GDM1 (cell line): ENCODE measurements at regions not wholly inside any gene's neighbourhood (a gene's known extent, or its start where the extent isn't known, plus 50 kb on each side); places are given as distances from the start of the nearest gene placed in this dataset.

Experiments
- DNase-seq: peaks from one replicate; lab custom pipeline; 2025; lab: John Stamatoyannopoulos, UW

DNA sequence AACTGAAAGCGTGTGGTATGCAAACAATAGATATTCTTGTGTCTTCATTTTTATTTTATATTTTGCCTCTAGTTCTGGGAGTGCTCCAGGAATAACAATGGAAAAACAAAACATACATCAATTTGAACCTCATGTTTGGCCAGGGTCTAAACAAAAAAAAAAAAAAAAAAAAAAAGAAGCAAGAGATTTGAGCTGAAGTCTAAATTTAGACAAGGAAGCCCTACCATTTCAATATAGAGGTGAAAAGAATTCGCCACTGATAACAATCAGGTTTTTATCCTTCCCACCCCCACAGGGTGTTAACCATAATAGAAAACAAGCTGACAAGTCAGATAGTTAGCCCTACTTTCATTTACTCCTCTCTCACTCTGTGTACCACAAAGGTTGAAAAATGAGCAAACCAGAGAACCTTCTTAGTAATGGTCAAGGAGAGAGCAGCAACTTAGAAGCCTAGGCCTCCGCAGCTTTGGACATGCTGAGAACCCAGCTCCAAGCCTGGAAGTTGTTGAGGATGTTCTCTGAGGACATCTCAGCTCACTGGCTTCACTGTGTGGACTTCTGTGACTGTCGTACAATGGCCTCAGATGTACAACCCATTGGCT lies 118.2 kb upstream of the HMHB1 start:
- no peak for DNase-seq

DNA sequence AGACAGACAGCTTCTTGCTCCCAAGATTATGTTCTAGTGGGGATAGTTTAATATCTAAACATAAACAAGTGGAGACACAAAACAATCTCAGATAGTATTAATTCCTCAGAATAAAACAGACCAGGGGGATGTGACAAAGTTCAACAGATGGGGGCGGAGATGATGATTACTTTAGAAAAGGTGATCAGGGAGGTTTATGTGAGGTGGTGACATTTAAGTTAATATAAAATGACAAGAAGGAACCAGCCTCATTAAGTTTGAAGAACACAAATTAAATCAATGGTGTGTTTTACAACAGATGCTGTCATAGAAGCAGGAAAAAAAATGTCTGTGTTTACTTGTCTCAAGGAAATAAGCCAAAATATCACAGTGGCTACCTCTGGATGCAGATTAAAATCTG lies 119.6 kb upstream of the HMHB1 start:
- no peak for DNase-seq

DNA sequence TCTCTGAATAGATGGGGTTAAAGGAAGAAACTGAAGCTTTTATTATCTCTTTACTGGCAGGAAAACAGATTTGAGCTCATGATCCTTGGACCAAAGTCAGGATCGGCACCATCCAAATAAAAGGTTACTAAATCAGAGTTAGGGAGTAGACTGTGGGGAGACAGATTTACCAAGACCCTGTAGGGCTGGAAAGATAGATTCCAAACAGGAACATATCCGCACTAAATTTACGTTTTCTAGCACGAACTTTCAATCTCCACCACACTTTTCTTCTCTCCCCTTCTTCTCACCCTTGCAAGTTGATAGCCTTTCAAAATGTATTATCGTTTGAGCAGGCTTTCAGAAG lies 120.0 kb upstream of the HMHB1 start:
- no peak for DNase-seq

DNA sequence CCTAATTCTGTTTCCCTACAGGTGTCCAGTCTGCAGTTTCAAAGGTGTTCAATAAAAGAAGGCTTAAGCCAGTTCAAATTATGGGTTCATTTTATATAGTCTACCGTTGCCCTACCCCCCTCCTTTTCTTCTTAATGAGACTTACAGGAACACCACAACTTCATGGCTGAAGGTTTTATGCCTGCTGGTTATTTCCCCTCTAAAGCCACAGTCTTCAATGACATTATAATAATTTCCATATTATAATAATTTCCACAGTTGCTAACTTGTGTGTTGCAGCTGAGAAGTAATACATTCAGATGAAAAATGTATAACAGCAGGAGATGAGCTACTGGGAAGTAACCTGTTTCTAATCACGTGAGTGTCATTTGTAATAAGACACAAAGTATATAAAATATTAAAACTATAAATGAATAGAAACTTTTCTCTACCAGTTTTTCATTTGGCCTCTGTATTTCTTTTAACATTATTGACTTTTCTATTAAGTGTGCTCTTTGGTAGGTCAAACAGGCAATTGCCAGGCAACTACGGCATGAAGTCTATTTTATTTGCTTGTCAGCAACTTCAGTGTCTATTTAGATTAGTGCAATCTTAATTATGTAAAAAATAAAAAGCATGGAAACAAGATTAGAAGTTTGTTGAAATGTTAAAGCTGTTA lies 120.5 kb upstream of the HMHB1 start:
- DNase-seq: no peak

DNA sequence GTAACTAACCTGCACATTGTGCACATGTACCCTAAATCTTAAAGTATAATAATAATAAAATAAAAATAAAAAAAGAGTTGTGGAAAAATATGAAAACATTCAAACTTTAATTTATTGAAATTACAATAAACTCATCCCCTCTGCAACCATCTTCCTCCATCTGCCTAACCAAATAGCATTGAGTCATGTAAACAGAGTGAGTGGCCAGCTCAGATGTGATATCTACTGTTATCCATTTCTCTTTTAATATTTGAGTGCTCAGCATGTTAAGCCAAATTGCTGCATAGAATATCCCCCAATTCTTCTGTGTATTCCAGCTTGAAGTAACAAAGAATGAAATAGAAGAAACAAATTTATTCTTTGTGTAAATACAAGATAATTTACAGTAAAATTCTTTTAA lies 124.4 kb upstream of the HMHB1 start:
- no peak for DNase-seq

DNA sequence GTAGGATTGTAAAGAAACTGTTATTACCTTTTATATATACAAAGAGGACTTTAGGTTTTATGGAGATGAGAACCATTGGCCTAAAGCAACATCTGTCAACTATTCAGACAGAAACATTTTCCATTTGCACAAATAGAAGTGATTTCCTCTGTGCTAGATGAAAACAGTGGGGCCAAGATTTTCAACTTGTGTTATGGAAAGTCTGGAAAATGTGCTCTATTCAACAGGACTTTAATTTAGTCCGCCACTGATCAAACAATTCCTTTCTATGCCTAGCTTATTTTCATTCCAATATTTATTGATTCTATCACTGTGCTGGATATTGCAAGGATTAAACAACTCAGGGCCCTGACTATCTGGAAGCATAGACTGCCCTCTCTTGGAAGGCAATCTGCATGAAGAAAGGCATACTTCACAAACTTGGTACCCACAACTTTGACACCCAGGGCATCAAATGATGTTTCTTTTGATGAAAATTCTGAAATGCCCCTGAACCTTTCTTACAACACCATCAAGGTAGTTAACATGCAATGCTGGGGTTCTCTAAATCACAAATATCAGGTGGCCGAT lies 126.6 kb upstream of the HMHB1 start:
- no peak for DNase-seq

DNA sequence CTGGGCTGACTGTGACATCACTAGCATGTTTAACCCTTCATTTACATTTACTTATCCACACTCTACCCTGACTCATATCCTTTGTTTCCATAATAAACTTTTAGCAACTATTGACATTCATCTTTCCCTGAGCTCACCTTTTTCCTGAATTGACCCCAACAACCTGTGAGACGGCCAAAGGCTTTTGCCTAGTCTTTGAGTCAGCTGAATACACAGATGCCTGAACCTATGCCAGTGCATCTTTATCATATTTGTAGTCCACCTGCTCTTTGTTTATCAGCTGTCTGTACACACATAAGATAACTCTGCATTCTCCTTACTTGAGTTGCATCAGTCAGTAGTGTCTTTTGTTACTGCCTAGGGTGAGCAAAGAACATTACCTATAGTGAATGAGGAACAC lies 128.5 kb upstream of the HMHB1 start:
- DNase-seq: no peak

DNA sequence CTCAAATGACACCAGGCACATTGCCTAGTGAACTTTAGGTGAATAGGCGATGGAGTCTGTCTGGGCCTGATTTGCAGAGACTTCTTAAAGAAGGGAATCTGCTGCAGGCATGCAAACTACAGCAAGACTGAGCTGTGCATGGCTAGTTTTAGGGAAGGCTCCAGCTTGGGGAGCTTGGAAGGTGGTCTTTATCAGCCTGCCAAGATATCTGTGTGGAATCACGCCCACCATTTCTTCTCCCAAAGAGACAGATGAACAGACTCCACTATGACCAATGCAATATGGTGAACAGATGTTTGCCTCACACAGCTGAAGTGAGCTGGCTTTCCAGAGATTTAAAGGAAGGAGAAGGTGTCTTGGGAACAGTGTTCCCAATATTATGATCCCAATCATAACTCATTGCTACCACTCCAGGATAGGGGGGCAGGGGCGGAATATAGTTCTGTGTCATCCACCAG lies 129.0 kb upstream of the HMHB1 start:
- no peak for DNase-seq

DNA sequence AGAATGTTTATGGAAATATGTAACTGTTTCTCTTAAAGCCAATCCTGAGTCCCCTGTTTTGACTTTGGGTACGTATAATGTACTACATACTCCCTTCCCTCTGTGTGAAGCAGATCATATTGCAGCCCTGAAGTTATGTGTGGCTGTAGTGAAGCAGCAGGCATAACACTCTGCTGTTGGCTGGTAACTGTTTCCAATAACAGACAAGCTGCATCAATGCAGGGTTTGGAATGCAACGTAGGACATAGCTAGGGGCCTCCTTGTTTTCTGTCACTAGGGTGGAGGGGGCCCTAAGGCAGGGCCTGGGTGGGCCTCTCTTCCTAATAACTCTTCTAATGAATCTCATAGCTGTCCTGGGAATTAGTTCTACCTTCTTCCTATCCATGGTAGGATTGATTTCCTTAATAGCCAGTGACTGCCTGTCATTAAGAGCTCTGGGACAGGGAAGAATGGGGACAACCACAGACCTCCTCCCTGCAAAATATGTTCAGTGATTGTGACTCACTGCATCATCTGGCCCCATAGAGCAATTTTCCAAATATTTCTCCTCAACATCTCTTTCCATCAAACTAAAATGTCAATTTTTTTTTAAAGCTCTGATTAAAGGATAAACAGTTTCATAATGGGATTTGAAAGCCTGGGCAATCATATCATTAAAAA lies 129.6 kb upstream of the HMHB1 start:
- no peak for DNase-seq

DNA sequence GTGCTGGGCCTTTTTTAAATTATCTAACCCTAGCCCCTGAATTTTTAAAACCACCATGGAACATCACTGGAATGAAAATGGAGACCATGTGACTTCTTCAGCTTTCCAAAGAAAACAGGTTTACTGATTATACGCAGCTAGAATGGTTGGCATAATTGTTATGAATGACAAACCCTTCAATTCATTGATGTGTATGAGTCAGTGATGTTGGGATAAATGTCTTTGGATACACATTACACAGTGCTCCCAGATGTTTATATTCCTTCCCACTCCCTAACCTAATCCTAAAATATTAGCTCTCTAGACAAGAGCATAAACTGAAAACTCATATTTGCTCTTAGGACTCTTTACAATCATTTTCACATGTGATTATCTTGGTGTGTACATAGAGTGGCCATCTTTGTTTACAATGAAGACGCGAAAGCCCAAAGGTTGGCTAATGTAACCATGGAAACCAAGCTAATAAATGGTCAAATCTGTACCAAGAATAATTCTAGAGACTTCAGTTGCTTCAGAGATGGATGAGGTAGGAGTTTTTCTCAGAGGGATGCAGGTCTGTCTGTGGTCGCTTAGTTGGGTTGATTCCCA lies 131.2 kb upstream of the HMHB1 start:
- DNase-seq: no peak

DNA sequence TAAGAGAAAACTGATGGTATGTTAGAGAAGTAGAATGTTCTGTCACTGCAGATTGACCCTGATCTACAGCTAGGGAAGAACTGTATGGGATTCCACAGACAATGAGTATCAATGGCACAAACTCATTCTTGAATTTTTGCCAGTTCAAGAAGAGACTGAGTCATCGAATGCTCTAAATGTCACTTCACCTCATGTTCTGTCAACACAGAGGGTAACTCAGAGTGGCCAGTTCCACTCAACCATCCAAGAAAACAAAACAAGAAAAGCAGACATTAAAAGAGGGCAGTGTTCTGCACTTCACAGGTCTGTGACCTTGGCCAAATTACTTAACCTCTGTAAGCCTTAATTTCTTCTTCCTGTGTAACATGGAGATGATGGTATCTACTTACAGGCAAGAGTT lies 132.2 kb upstream of the HMHB1 start:
- no peak for DNase-seq

DNA sequence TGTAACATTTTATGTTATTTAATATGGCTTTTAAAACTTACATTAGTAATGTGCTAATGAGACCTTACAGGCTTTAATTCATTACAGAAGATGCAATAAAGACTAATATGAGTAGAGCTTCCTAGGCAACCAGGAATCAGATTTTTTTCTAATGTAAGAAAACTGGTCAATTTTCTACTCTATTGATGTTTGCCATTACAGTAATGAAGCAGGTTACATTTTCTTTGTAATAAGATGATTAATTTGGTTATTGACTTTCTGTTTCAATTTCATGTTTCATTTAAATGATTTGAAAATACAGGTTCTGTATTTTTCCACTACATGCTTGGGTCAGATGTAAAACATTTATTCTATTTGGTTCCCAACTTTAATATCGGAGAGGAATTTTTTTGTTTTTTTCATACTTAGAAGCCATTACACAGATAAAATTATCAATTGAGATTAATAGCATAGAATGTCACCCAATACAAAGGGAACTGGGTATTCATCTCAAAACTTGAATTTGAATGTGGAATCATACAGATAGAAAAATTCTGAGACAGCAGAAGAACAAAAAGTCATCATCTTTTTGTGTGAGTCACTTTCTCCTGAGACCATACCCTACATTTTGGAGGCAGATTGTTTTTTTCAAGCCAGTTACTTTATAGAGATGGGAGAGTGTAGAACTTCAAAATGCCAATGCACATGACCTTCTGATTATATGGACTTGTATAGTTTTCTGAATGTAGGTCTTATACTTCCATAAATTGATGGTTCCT lies 133.6 kb upstream of the HMHB1 start:
- DNase-seq: no peak

DNA sequence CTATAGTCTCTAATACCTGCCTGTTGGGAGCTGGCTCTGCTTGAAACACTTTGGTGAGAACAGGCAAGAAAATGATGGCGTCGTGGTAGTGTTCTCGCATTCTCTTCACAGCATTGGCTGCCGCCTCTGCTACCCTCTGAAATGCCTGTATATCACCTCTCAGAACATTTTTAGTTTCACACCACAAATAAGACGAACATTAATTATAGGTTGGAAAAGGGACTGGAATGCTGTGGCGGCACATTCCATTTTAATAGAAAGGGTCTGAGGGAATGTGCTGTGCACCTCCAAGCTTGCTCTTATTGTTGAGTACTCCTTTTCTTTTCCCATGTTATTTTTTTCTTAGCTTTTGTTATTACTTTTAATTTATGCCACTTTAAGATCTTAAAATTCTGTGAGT lies 134.6 kb upstream of the HMHB1 start:
- no peak for DNase-seq

DNA sequence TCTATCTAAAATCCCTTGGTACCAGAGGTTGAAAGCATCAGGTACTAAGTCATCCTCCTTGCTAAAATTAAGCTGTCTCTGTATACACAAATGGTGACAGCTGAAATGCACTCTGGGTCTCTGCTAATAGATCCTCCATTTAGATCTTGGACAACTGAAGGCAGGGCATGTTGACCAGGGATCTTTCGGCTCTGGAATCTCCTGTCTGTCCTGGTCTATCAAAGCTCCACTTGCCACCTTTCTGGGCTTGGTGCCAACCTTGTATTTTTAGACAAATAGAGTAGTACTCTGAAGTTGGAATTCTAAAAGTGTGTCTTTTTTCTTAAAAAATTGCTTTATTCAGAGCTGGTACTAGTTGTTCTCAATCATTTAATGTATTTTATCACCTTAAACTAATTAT lies 135.2 kb upstream of the HMHB1 start:
- DNase-seq: no peak

DNA sequence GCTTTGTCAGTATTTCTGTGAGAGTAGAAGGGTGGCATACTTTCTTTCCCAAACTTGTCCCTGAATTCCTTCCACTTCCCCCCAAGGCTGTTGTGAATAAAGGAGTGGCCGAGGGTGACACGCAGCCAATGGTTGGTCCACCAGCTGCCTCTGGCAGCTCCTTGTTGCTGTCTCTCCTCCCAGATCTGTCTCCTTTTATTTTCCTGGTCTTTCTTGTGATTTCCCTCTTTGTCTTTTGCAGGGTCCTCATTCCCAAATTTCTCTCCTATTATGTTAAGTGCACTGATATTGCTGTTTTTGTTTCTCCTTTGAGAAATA lies 137.5 kb upstream of the HMHB1 start:
- DNase-seq: no peak

DNA sequence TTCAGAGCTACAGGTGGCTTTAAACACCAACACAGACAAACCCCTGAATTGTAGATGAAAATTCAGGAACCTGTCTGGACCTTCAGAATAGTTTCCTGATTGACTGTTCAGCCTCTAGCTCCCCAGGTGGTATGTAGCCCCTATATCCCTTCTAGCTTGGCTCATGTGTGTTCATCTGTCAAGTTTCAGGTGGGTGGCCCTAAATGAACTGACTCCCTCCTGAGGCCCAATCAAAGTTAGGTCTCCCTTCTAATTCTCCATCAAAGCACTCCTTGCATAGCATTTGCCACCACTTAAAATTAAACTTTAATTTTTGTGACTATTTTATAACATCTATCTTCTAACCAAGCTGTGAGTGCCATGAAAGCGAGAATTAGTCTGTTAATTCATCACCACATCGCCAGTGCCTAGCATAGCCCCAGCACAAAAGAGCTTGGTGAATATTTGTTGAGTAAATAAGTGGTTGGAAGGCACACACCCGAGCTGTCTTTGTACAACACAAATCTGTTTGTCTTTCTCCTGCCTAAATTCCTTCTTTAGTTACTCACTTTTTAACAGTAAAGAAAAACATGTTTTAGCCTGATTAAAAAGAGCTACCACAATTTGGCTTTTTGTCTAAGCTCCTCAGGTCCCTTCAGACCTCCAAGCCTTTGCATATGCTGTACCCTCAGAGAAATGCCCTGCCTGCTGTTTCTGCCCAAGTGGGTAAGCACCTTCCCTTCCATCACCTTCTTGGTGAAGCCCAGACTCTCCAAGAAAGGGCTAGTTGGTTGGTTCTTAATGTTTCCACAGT lies 138.1 kb upstream of the HMHB1 start:
- no peak for DNase-seq

DNA sequence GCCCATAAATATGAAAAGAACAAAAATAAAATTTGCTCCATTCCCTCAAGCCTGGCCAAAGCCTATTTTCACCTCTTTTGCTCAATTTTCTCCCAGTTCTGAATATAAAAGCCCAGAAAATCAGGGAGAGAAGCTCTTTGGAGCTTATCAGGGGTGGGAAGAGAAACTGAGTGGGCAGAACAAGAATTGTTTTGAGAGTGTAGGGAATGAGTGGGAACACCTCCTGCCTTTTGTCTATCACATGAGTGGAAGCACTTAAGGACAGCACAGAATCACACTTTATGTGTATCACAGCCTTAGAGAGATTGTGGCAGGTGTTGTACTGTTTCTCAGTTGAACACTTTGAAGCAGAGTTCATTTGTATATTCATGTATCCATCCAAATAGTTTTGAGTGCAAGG lies 139.2 kb upstream of the HMHB1 start:
- DNase-seq: no peak

DNA sequence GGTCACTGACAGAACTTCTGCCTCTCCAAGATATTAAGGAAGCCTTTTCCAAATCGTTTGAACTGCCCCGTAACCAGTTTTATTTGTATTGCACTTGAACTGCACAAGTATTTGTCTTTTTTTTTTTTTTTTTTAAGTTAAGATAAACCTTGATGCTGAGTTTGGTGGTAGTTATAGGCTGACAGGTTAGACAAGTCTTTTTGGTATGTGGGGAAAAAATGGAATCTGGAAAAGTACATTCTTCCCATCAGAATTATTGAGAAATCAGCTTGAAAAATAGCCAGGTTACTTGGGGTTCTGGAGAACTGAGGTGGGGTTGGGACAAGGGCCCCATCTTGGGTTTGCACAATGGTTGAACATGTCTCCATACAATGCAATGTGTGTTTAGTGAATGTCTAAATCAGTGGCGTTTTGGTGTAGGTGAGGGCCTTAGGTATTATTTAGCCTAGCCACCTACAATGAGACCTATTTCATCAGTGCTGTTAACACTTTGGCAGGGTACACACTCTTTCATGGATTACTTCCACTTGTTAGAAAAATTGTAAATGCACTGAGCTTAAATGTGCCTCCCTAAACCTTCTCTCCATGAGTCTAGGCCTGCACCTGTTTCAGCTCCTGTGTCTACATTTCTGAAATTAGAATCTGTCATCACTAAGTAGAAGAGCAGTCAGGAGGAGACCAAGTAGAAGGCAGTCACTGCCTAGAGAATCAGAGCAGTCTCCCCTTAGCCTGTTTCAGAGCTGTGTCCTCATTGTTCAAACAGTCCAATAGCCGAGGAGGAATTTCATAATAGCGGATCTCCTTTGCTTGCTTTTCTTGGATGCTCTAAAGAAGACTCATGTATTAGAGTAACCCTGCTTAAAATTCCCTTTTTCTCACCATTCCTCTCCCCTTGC lies 140.0 kb upstream of the HMHB1 start:
- DNase-seq: no peak

DNA sequence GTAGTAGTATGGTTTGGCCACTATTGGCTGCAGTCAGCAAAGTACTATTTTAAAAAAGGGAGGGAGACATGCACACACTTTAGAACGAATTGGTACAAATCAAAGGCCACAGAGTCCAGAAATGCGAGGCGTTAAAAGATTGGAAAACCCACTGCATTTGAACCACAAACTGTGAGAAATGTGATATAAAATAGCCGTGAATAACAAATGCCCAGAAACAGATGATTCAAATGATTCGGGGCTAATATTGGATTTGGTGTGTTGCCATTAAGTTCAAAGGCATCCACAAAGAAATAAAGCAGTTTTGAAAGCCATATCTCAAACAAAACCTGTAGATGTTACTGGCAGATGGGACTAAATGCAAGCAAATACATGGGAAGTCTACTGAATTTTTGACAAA lies 140.9 kb upstream of the HMHB1 start:
- DNase-seq: no peak

DNA sequence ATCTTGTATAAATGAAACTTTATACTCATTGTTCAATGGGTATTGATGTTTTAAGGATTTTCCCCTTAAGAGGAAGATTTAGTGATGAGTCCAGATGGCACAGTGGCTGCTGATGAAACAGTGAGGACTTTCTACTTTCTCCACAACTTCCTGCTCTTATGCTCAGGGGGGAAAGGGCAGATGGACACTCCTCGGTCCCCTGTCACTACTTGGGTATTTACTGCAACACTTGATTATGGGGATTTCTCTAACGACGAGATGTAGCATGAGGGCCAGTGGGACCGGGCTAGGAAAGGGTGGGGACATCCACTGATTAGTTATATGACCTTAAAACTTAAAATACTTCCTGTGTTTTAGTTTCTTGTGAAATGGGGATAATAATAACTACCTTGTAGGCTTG lies 146.1 kb upstream of the HMHB1 start:
- no peak for DNase-seq

DNA sequence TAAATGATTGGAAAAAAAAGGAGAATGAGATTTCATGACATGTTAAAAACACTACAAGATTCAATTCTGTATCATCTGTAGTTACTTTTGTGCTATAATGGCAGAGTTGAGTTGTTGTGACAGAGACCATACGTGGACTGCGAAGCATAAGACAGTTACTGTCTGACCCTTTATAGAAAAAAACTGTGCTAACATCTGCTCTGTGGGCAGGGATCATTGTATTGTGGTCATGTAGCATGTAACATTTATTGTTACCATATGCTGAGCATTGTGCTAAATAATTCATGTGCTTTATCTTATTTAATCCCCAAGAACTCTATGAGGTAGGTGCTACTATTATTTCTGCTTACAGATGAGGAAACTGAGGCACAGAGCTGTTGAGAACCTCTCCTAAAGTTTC lies 147.3 kb upstream of the HMHB1 start:
- DNase-seq: no peak
